Stimulated activated CD8-positive, alpha-beta memory T cell treated with anti-CD3 and anti-CD28 coated beads, Interleukin-15, amount 100 ng/mL, for 48 hours (primary cell): ENCODE measurements at regions not wholly inside any gene's neighbourhood (a gene's known extent, or its start where the extent isn't known, plus 50 kb on each side); places are given as distances from the start of the nearest gene placed in this dataset.

Experiments used
- DNase-seq, 2 donors: peaks; one replicate each; pipeline ENCODE4 v3.0.0-alpha.2; 2020; ENCODE audit warnings: low read depth in 2 of 2

- no peak for DNase-seq
These were observed 823.5 kb downstream of the GRID1 start for GRCh38 chr10:85542936-85543730.

GRCh38 chr10:85544956-85545355 lies 821.6 kb downstream of the GRID1 start:
- no peak for DNase-seq

- no peak for DNase-seq
These were observed 820.7 kb downstream of the GRID1 start for GRCh38 chr10:85545874-85546273.

- no peak for DNase-seq
These were observed 819.1 kb downstream of the GRID1 start for GRCh38 chr10:85547460-85548023.

GRCh38 chr10:85548034-85548433 lies 818.6 kb downstream of the GRID1 start:
- DNase-seq, result no peak
